Spleen (tissue), 11 donors: ENCODE measurements at regions not wholly inside any gene's neighbourhood (a gene's known extent, or its start where the extent isn't known, plus 50 kb on each side); places are given as distances from the start of the nearest gene placed in this dataset.

ENCODE experiments used
- DNase-seq: peaks from one replicate; pipeline ENCODE4 v3.0.0-alpha.2; 2020
- H3K27ac ChIP-seq, 8 donors: fragments of 200-600 bp; sonication (generic) in 7 of 8; 1 replicate in 4 of 8; 2 replicates in 4 of 8; pipeline versions ENCODE4 v1.5.0 to v1.8.0; 2016 to 2021; ENCODE audit warnings: inconsistent platforms in 4 of 8, mild to moderate bottlenecking in 4 of 8, moderate library complexity in 1 of 8
- H3K27me3 ChIP-seq, 7 donors: fragments of 200-600 bp; sonication (generic) in 6 of 7; replicated peaks in 1 of 7; 1 replicate in 4 of 7; 2 replicates in 3 of 7; pipeline versions ENCODE4 v1.5.0 to v1.8.0; 2016 to 2021; ENCODE audit warnings: inconsistent platforms in 3 of 7, mild to moderate bottlenecking in 1 of 7
- H3K36me3 ChIP-seq, 6 donors: fragments of 200-600 bp; sonication (generic) in 5 of 6; 1 replicate in 4 of 6; 2 replicates in 2 of 6; pipeline versions ENCODE4 v1.5.0 to v1.8.0; 2016 to 2021; ENCODE audit warnings: inconsistent platforms in 2 of 6
- H3K4me1 ChIP-seq, 6 donors: fragments of 200-600 bp; sonication (generic) in 5 of 6; 1 replicate in 3 of 6; 2 replicates in 3 of 6; pipeline versions ENCODE4 v1.5.0 to v1.8.0; 2016 to 2021; ENCODE audit warnings: inconsistent platforms in 3 of 6
- H3K4me3 ChIP-seq, 8 donors: fragments of 200-600 bp; sonication (generic) in 7 of 8; 1 replicate in 4 of 8; 2 replicates in 4 of 8; pipeline versions ENCODE4 v1.5.0 to v1.8.0; 2016 to 2021; ENCODE audit warnings: inconsistent platforms in 4 of 8, mild to moderate bottlenecking in 4 of 8, moderate library complexity in 2 of 8
- H3K9me3 ChIP-seq, 8 donors: fragments of 200-600 bp; sonication (generic) in 7 of 8; 1 replicate in 4 of 8; 2 replicates in 4 of 8; pipeline versions ENCODE4 v1.5.0 to v1.8.0; 2016 to 2021; ENCODE audit warnings: inconsistent platforms in 4 of 8
- CTCF ChIP-seq, 11 experiments: fragments of 200-600 bp in 7 of 11; fragments of 450-650 bp in 4 of 11; sonication (generic) in 4 of 11; IDR thresholded peaks in 8 of 11; conservative IDR thresholded peaks in 3 of 11; 1 replicate in 7 of 11; 2 replicates in 4 of 11; pipeline versions ENCODE4 v1.4.0 to v1.8.0; 2016 to 2021; ENCODE audit warnings: antibody characterized with exemption in 11 of 11, inconsistent platforms in 4 of 11, mild to moderate bottlenecking in 1 of 11
- POLR2A ChIP-seq, 3 donors: fragments of 450-650 bp; IDR thresholded peaks; one replicate each; pipeline ENCODE4 v1.5.1; 2017; ENCODE audit warnings: antibody characterized with exemption in 3 of 3, mild to moderate bottlenecking in 1 of 3
- POLR2AphosphoS5 ChIP-seq, 3 donors: sonication (generic); formaldehyde crosslinking; IDR thresholded peaks; one replicate each; pipeline ENCODE4 v1.5.1; 2017; ENCODE audit warnings: antibody characterized with exemption in 3 of 3
- WGBS, 5 donors: extraction: QIAGEN DNeasy Blood & Tissue Kit in 3 of 5; methylation state at CpG; one replicate each; pipeline versions ENCODE4 v1.1.5 to v1.1.7; 2013 to 2018; 5-methylcytosine and 5-hydroxymethylcytosine counted together
- intact Hi-C: fragments of 100-400 bp; cut with DNase I; formaldehyde crosslinking; loops from one replicate; pipeline ENCODE4 v1.15.0; 2023; ENCODE audit warnings: low total_unique reads
- donor health status: healthy with polysubstance abuse.
- donor health status: DM: no; HTN: no; CAD: no; lungs with moderate emphysema.
- donor health status: DM: no; HTN: no; CAD: no.
- donor health status: Bipolar disorder and iron deficiency.
- donor health status: healthy.
- donor health status: DM: no; HTN: no; CAD: no.
- donor health status: DM: yes; HTN: yes; CAD: no.

- 86 to 92% (median 89%) methylated on average over 5 of the region's 5 CpGs for WGBS, 5 donors
- Histone ChIP-seq H3K36me3 (no peaks in the 10 kb centered on the region), H3K4me3 (no peak overlapping the region), H3K9me3 (peaks cover 0 to 37% (median 4%) of the 10 kb centered on the region in 8 donors), H3K27me3 (no peaks in the 10 kb centered on the region), H3K27ac (no peak overlapping the region), H3K4me1 (no peaks in the 10 kb centered on the region)
- no peak for DNase-seq
- TF ChIP-seq CTCF (IDR thresholded peaks at IDR 0.05 in 8 of 11, conservative IDR thresholded peaks at IDR 0.05 in 3 of 11): no peak
- TF ChIP-seq POLR2A (IDR thresholded peaks at IDR 0.05): no peak
- no peak for TF ChIP-seq POLR2AphosphoS5 (IDR thresholded peaks at IDR 0.05)
- intact Hi-C loops: no loop called here
Observed at GRCh38 chr2:22126106-22126505, 1002.3 kb downstream of the TDRD15 start.

GRCh38 chr2:22126978-22127377, 1003.2 kb downstream of the TDRD15 start:
- no peaks in the 10 kb centered on the region for H3K36me3 ChIP-seq
- intact Hi-C loops: no loop called here
- H3K4me3 ChIP-seq: no peak overlapping the region
- H3K27ac ChIP-seq: no peak overlapping the region
- H3K27me3 ChIP-seq: no peaks in the 10 kb centered on the region
- TF ChIP-seq POLR2A (IDR thresholded peaks at IDR 0.05): no peak
- TF ChIP-seq CTCF (IDR thresholded peaks at IDR 0.05 in 8 of 11, conservative IDR thresholded peaks at IDR 0.05 in 3 of 11): no peak
- TF ChIP-seq POLR2AphosphoS5 (IDR thresholded peaks at IDR 0.05): no peak
- no peaks in the 10 kb centered on the region for H3K4me1 ChIP-seq
- DNase-seq: no peak
- H3K9me3 ChIP-seq: peaks cover 0 to 37% (median 4%) of the 10 kb centered on the region in 8 donors

- Histone ChIP-seq H3K36me3 (no peaks in the 10 kb centered on the region), H3K27ac (no peak overlapping the region), H3K4me3 (no peak overlapping the region), H3K27me3 (no peaks in the 10 kb centered on the region), H3K4me1 (no peaks in the 10 kb centered on the region), H3K9me3 (peaks cover 0 to 5% (median 0%) of the 10 kb centered on the region in 8 donors)
- DNase-seq: no peak
- WGBS, 5 donors: 73 to 85% (median 77%) methylated on average over 4 of the region's 4 CpGs
- no peak for TF ChIP-seq POLR2AphosphoS5 (IDR thresholded peaks at IDR 0.05)
- no peak for TF ChIP-seq CTCF (IDR thresholded peaks at IDR 0.05 in 8 of 11, conservative IDR thresholded peaks at IDR 0.05 in 3 of 11)
- TF ChIP-seq POLR2A (IDR thresholded peaks at IDR 0.05): no peak
- intact Hi-C loops: no loop called here
Observed at GRCh38 chr2:22134421-22134820, 1010.7 kb downstream of the TDRD15 start.

GRCh38 chr2:22136446-22136845, 1012.7 kb downstream of the TDRD15 start:
- TF ChIP-seq POLR2A (IDR thresholded peaks at IDR 0.05): no peak
- TF ChIP-seq POLR2AphosphoS5 (IDR thresholded peaks at IDR 0.05): no peak
- TF ChIP-seq CTCF (IDR thresholded peaks at IDR 0.05 in 8 of 11, conservative IDR thresholded peaks at IDR 0.05 in 3 of 11): no peak
- Histone ChIP-seq H3K4me3 (no peak overlapping the region), H3K9me3 (peaks cover 0 to 5% (median 0%) of the 10 kb centered on the region in 8 donors), H3K4me1 (no peaks in the 10 kb centered on the region), H3K27ac (no peak overlapping the region), H3K36me3 (no peaks in the 10 kb centered on the region), H3K27me3 (no peaks in the 10 kb centered on the region)
- WGBS, 5 donors: 74 to 83% (median 79%) methylated on average over 4 of the region's 4 CpGs
- DNase-seq: no peak
- intact Hi-C loops: no loop called here
